Cardiac muscle cell (in vitro differentiated cells and primary cell): ENCODE measurements at regions not wholly inside any gene's neighbourhood (a gene's known extent, or its start where the extent isn't known, plus 50 kb on each side); places are given as distances from the start of the nearest gene placed in this dataset.

ENCODE experiments used
- DNase-seq, 2 donors: peaks; one replicate each; pipeline versions ENCODE4 v3.0.0 to v3.0.0-alpha.2; 2010 to 2017; ENCODE audit warnings: low read depth in 1 of 2, low spot score in 1 of 2
- H3K27ac ChIP-seq: fragments of 200-600 bp; sonication (generic); 2 replicates; pipeline ENCODE4 v1.5.1; 2016
- H3K27me3 ChIP-seq: fragments of 200-600 bp; sonication (generic); 2 replicates; pipeline ENCODE4 v1.6.0; 2016; ENCODE audit warnings: control low read depth
- H3K36me3 ChIP-seq: fragments of 200-600 bp; sonication (generic); 2 replicates; pipeline ENCODE4 v1.5.1; 2016; ENCODE audit warnings: control low read depth
- H3K4me1 ChIP-seq: fragments of 200-600 bp; sonication (generic); 2 replicates; pipeline ENCODE4 v1.8.1; 2017; ENCODE audit warnings: low read depth, mild to moderate bottlenecking, mixed run types
- H3K4me3 ChIP-seq: fragments of 200-600 bp; sonication (generic); 2 replicates; pipeline ENCODE4 v1.5.1; 2016; ENCODE audit warnings: mild to moderate bottlenecking
- H3K9me3 ChIP-seq: fragments of 200-600 bp; sonication (generic); 2 replicates; pipeline ENCODE4 v1.5.1; 2017; ENCODE audit warnings: low read depth, mild to moderate bottlenecking, control low read depth
- CTCF ChIP-seq: IDR thresholded peaks from 2 replicates; pipeline ENCODE4 v1.5.1; 2012; ENCODE audit warnings: low read depth, mild to moderate bottlenecking, low read length

- Histone ChIP-seq H3K4me3 (no peak overlapping the region), H3K36me3 (no peaks in the 10 kb centered on the region), H3K27ac (no peak overlapping the region), H3K9me3 (no peaks in the 10 kb centered on the region), H3K4me1 (no peaks in the 10 kb centered on the region), H3K27me3 (no peaks in the 10 kb centered on the region)
- no peak for DNase-seq
- TF ChIP-seq CTCF, result no peak
These were observed 534.1 kb upstream of the GALNTL6 start for GRCh38 chr4:171279131-171279530.

- Histone ChIP-seq H3K36me3 (no peaks in the 10 kb centered on the region), H3K4me1 (no peaks in the 10 kb centered on the region), H3K27ac (no peak overlapping the region), H3K27me3 (no peaks in the 10 kb centered on the region), H3K4me3 (no peak overlapping the region), H3K9me3 (no peaks in the 10 kb centered on the region)
- no peak for TF ChIP-seq CTCF
- no peak for DNase-seq
These were observed 546.5 kb upstream of the GALNTL6 start for GRCh38 chr4:171266671-171267070.

GRCh38 chr4:171265190-171265818 lies 547.9 kb upstream of the GALNTL6 start:
- no peaks in the 10 kb centered on the region for H3K36me3 ChIP-seq
- H3K4me1 ChIP-seq, result no peaks in the 10 kb centered on the region
- no peak for DNase-seq
- H3K27me3 ChIP-seq, result no peaks in the 10 kb centered on the region
- no peak for TF ChIP-seq CTCF
- no peaks in the 10 kb centered on the region for H3K9me3 ChIP-seq
- no peak overlapping the region for H3K4me3 ChIP-seq
- H3K27ac ChIP-seq, result no peak overlapping the region

- Histone ChIP-seq H3K4me1 (no peaks in the 10 kb centered on the region), H3K27ac (no peak overlapping the region), H3K9me3 (no peaks in the 10 kb centered on the region), H3K4me3 (no peak overlapping the region), H3K27me3 (no peaks in the 10 kb centered on the region), H3K36me3 (no peaks in the 10 kb centered on the region)
- TF ChIP-seq CTCF, result no peak
- DNase-seq, result no peak
These were observed 557.0 kb upstream of the GALNTL6 start for GRCh38 chr4:171256223-171256622.

GRCh38 chr4:171246948-171247347 lies 566.3 kb upstream of the GALNTL6 start:
- no peak for TF ChIP-seq CTCF
- H3K36me3 ChIP-seq, result no peaks in the 10 kb centered on the region
- no peak for DNase-seq
- H3K4me1 ChIP-seq, result no peaks in the 10 kb centered on the region
- no peak overlapping the region for H3K4me3 ChIP-seq
- no peaks in the 10 kb centered on the region for H3K27me3 ChIP-seq
- H3K27ac ChIP-seq, result no peak overlapping the region
- H3K9me3 ChIP-seq, result no peaks in the 10 kb centered on the region
